ENCODE measurements at regions not wholly inside any gene's neighbourhood (a gene's known extent, or its start where the extent isn't known, plus 50 kb on each side); places are given as distances from the start of the nearest gene placed in this dataset.

DNA sequence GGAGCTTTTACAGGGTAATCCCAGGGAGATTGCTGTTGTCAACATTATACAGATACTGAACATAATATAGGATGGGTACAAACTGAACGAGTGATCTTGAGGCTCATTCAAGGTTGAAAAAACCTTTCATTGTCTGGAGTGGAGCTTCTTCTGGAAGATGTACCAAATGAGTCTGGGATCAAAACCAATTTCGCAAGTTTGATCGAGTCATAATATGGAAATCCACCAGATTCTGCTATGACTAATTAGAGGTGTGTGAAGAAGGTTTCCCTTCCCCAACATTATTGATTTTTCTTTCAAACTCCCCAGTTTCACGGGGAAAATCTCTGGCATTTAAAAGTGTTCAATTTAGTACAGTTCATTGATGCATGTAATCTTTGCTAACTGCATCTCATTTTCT is 324.1 kb downstream of the ZFHX3 start:
- no peaks in the 10 kb centered on the region for H3K9me3 ChIP-seq (ENCODE audit: insufficient read depth, low read length)
- H3K36me3 ChIP-seq (ENCODE audit: low read length) = no peaks in the 10 kb centered on the region
- H3K4me2 ChIP-seq (ENCODE audit: low read depth, low read length, poor library complexity, severe bottlenecking) = no peak overlapping the region
- no peak for TF ChIP-seq CTCF (IDR thresholded peaks at IDR 0.05; ENCODE audit: insufficient read depth, low read length, poor library complexity, severe bottlenecking)
- no peak for TF ChIP-seq EZH2phosphoT487 (conservative IDR thresholded peaks at IDR 0.05; ENCODE audit: low read length)
- H3K4me3 ChIP-seq (ENCODE audit: insufficient read depth, low read length, poor library complexity, severe bottlenecking) = no peak overlapping the region
- no peak overlapping the region for H3K27ac ChIP-seq (ENCODE audit: low read depth, low read length)
- no peak overlapping the region for H2AFZ ChIP-seq (ENCODE audit: low read depth, low read length, severe bottlenecking)
- no peak overlapping the region for H3K9ac ChIP-seq (ENCODE audit: low read length)
- H3F3A ChIP-seq (ENCODE audit: insufficient read depth) = no peaks in the 10 kb centered on the region
- H3K79me2 ChIP-seq (ENCODE audit: insufficient read depth, low read length) = no peaks in the 10 kb centered on the region
- no peaks in the 10 kb centered on the region for H3K27me3 ChIP-seq (ENCODE audit: low read length)
- H4K20me1 ChIP-seq (ENCODE audit: low read depth, low read length) = no peaks in the 10 kb centered on the region
- H3K9me2 ChIP-seq (replicated peaks; ENCODE audit: insufficient read depth, low read length) = no peaks in the 10 kb centered on the region

GRCh38 chr16:72722552-72722951 is 325.4 kb downstream of the ZFHX3 start:
- H2AFZ ChIP-seq (ENCODE audit: low read depth, low read length, severe bottlenecking) = no peak overlapping the region
- no peaks in the 10 kb centered on the region for H3K9me3 ChIP-seq (ENCODE audit: insufficient read depth, low read length)
- no peaks in the 10 kb centered on the region for H3K9me2 ChIP-seq (replicated peaks; ENCODE audit: insufficient read depth, low read length)
- no peak overlapping the region for H3K4me2 ChIP-seq (ENCODE audit: low read depth, low read length, poor library complexity, severe bottlenecking)
- no peak overlapping the region for H3K27ac ChIP-seq (ENCODE audit: low read depth, low read length)
- H3K9ac ChIP-seq (ENCODE audit: low read length) = no peak overlapping the region
- H3F3A ChIP-seq (ENCODE audit: insufficient read depth) = no peaks in the 10 kb centered on the region
- no peaks in the 10 kb centered on the region for H3K27me3 ChIP-seq (ENCODE audit: low read length)
- no peaks in the 10 kb centered on the region for H3K79me2 ChIP-seq (ENCODE audit: insufficient read depth, low read length)
- H3K36me3 ChIP-seq (ENCODE audit: low read length) = no peaks in the 10 kb centered on the region
- no peak overlapping the region for H3K4me3 ChIP-seq (ENCODE audit: insufficient read depth, low read length, poor library complexity, severe bottlenecking)
- no peak for TF ChIP-seq CTCF (IDR thresholded peaks at IDR 0.05; ENCODE audit: insufficient read depth, low read length, poor library complexity, severe bottlenecking)
- TF ChIP-seq EZH2phosphoT487 (conservative IDR thresholded peaks at IDR 0.05; ENCODE audit: low read length) = no peak
- no peaks in the 10 kb centered on the region for H4K20me1 ChIP-seq (ENCODE audit: low read depth, low read length)

- Histone ChIP-seq H4K20me1 (ENCODE audit: low read depth, low read length) (no peaks in the 10 kb centered on the region), H3K9me3 (ENCODE audit: insufficient read depth, low read length) (no peaks in the 10 kb centered on the region), H3K36me3 (ENCODE audit: low read length) (no peaks in the 10 kb centered on the region), H3K27me3 (ENCODE audit: low read length) (no peaks in the 10 kb centered on the region), H3K4me2 (ENCODE audit: low read depth, low read length, poor library complexity, severe bottlenecking) (no peak overlapping the region), H3K4me3 (ENCODE audit: insufficient read depth, low read length, poor library complexity, severe bottlenecking) (no peak overlapping the region), H2AFZ (ENCODE audit: low read depth, low read length, severe bottlenecking) (no peak overlapping the region), H3K9me2 (replicated peaks; ENCODE audit: insufficient read depth, low read length) (no peaks in the 10 kb centered on the region), H3K9ac (ENCODE audit: low read length) (no peak overlapping the region), H3K79me2 (ENCODE audit: insufficient read depth, low read length) (no peaks in the 10 kb centered on the region), H3F3A (ENCODE audit: insufficient read depth) (no peaks in the 10 kb centered on the region), H3K27ac (ENCODE audit: low read depth, low read length) (no peak overlapping the region)
- TF ChIP-seq CTCF (IDR thresholded peaks at IDR 0.05; ENCODE audit: insufficient read depth, low read length, poor library complexity, severe bottlenecking) = no peak
- no peak for TF ChIP-seq EZH2phosphoT487 (conservative IDR thresholded peaks at IDR 0.05; ENCODE audit: low read length)
Measured at GRCh38 chr16:72721981-72722380, 325.9 kb downstream of the ZFHX3 start.
